ENCODE measurements at regions not wholly inside any gene's neighbourhood (a gene's known extent, or its start where the extent isn't known, plus 50 kb on each side); places are given as distances from the start of the nearest gene placed in this dataset.

- Histone ChIP-seq H3K4me1 (ENCODE audit: control insufficient read depth, low read length) (no peaks in the 10 kb centered on the region), H4K20me1 (ENCODE audit: control insufficient read depth, insufficient read depth, low read depth, low read length) (no peaks in the 10 kb centered on the region), H3F3A (ENCODE audit: control insufficient read depth, insufficient read depth) (no peaks in the 10 kb centered on the region), H3K27ac (ENCODE audit: low read depth, low read length) (no peak overlapping the region), H3K36me3 (ENCODE audit: control insufficient read depth, low read length) (no peaks in the 10 kb centered on the region), H3K79me2 (ENCODE audit: control insufficient read depth, low read length) (no peaks in the 10 kb centered on the region), H3K27me3 (ENCODE audit: control insufficient read depth, low read length) (no peaks in the 10 kb centered on the region), H3K4me2 (ENCODE audit: low read length) (no peak overlapping the region), H3K9me3 (ENCODE audit: control insufficient read depth, insufficient read depth, low read length) (no peaks in the 10 kb centered on the region), H3K9me2 (replicated peaks; ENCODE audit: control insufficient read depth, low read length) (no peaks in the 10 kb centered on the region), H3K4me3 (ENCODE audit: low read length) (no peak overlapping the region)
- TF ChIP-seq CTCF (IDR thresholded peaks at IDR 0.05; ENCODE audit: low read depth, low read length, poor library complexity, severe bottlenecking) = no peak
- no peak for TF ChIP-seq EZH2phosphoT487 (IDR thresholded peaks at IDR 0.05; ENCODE audit: borderline replicate concordance, low read length)
Measured at GRCh38 chr16:86383488-86384262, 126.7 kb upstream of the FOXF1 start.

- no peaks in the 10 kb centered on the region for H3K9me2 ChIP-seq (replicated peaks; ENCODE audit: control insufficient read depth, low read length)
- TF ChIP-seq EZH2phosphoT487 (IDR thresholded peaks at IDR 0.05; ENCODE audit: borderline replicate concordance, low read length) (no peak), CTCF (IDR thresholded peaks at IDR 0.05; ENCODE audit: low read depth, low read length, poor library complexity, severe bottlenecking) (no peak)
- H3K4me3 ChIP-seq (ENCODE audit: low read length) = no peak overlapping the region
- no peaks in the 10 kb centered on the region for H3K9me3 ChIP-seq (ENCODE audit: control insufficient read depth, insufficient read depth, low read length)
- H3K4me1 ChIP-seq (ENCODE audit: control insufficient read depth, low read length) = no peaks in the 10 kb centered on the region
- H3K36me3 ChIP-seq (ENCODE audit: control insufficient read depth, low read length) = no peaks in the 10 kb centered on the region
- no peaks in the 10 kb centered on the region for H3K79me2 ChIP-seq (ENCODE audit: control insufficient read depth, low read length)
- no peak overlapping the region for H3K27ac ChIP-seq (ENCODE audit: low read depth, low read length)
- H3K4me2 ChIP-seq (ENCODE audit: low read length) = no peak overlapping the region
- H4K20me1 ChIP-seq (ENCODE audit: control insufficient read depth, insufficient read depth, low read depth, low read length) = no peaks in the 10 kb centered on the region
- H3F3A ChIP-seq (ENCODE audit: control insufficient read depth, insufficient read depth) = no peaks in the 10 kb centered on the region
- H3K27me3 ChIP-seq (ENCODE audit: control insufficient read depth, low read length) = no peaks in the 10 kb centered on the region
Measured at GRCh38 chr16:86384263-86384649, 126.1 kb upstream of the FOXF1 start.

GRCh38 chr16:86384980-86385379 lies 125.3 kb upstream of the FOXF1 start:
- Histone ChIP-seq H3K9me3 (ENCODE audit: control insufficient read depth, insufficient read depth, low read length) (no peaks in the 10 kb centered on the region), H3K79me2 (ENCODE audit: control insufficient read depth, low read length) (no peaks in the 10 kb centered on the region), H3F3A (ENCODE audit: control insufficient read depth, insufficient read depth) (no peaks in the 10 kb centered on the region), H3K4me2 (ENCODE audit: low read length) (no peak overlapping the region), H3K27ac (ENCODE audit: low read depth, low read length) (no peak overlapping the region), H3K4me1 (ENCODE audit: control insufficient read depth, low read length) (no peaks in the 10 kb centered on the region), H3K4me3 (ENCODE audit: low read length) (no peak overlapping the region), H3K27me3 (ENCODE audit: control insufficient read depth, low read length) (no peaks in the 10 kb centered on the region), H3K9me2 (replicated peaks; ENCODE audit: control insufficient read depth, low read length) (no peaks in the 10 kb centered on the region), H4K20me1 (ENCODE audit: control insufficient read depth, insufficient read depth, low read depth, low read length) (no peaks in the 10 kb centered on the region), H3K36me3 (ENCODE audit: control insufficient read depth, low read length) (no peaks in the 10 kb centered on the region)
- TF ChIP-seq EZH2phosphoT487 (IDR thresholded peaks at IDR 0.05; ENCODE audit: borderline replicate concordance, low read length) = no peak
- TF ChIP-seq CTCF (IDR thresholded peaks at IDR 0.05; ENCODE audit: low read depth, low read length, poor library complexity, severe bottlenecking) = no peak

All from DOHH2 (cell line).